Activated CD8-positive, alpha-beta T cell treated with anti-CD3 and anti-CD28 coated beads, Interleukin-2, amount 10 ng/mL, durations not matched to agents 7 days and 5 days (primary cell): ENCODE measurements at regions not wholly inside any gene's neighbourhood (a gene's known extent, or its start where the extent isn't known, plus 50 kb on each side); places are given as distances from the start of the nearest gene placed in this dataset.

Source experiments
- ATAC-seq: fragments of 150-1000 bp; cut with Tn5 transposase; one replicate; pipeline ENCODE4 v1.10.0; 2021; ENCODE audit warnings: moderate library complexity
- CTCF ChIA-PET: fragments of 350-600 bp; sonication (Branson Sonifier 250); formaldehyde crosslinking; loops from one replicate; lab custom pipeline; 2021; ENCODE audit warnings: antibody characterized with exemption; lab: Charles Lee
- POLR2A ChIA-PET: fragments of 350-600 bp; sonication (Branson Sonifier 250); formaldehyde crosslinking; loops from one replicate; lab custom pipeline; 2021; ENCODE audit warnings: antibody characterized with exemption; lab: Charles Lee
- DNase-seq: peaks from one replicate; pipeline ENCODE4 v3.0.0-alpha.2; 2020
- H3K27ac Mint-ChIP-seq: one replicate; pipeline ENCODE4 v1.8.0; 2021; ENCODE audit warnings: mild to moderate bottlenecking, mixed read lengths
- H3K27me3 Mint-ChIP-seq: one replicate; pipeline ENCODE4 v1.8.0; 2021; ENCODE audit warnings: low read depth, mixed read lengths
- H3K36me3 Mint-ChIP-seq: one replicate; pipeline ENCODE4 v1.8.0; 2021; ENCODE audit warnings: low read depth, mixed read lengths
- H3K4me1 Mint-ChIP-seq: one replicate; pipeline ENCODE4 v1.8.0; 2021; ENCODE audit warnings: low read depth, mixed read lengths
- H3K4me3 Mint-ChIP-seq: one replicate; pipeline ENCODE4 v1.8.0; 2021; ENCODE audit warnings: mild to moderate bottlenecking, mixed read lengths
- H3K9me3 Mint-ChIP-seq: one replicate; pipeline ENCODE4 v1.8.0; 2022; ENCODE audit warnings: mixed read lengths; ENCODE audit not compliant: insufficient read depth

DNA sequence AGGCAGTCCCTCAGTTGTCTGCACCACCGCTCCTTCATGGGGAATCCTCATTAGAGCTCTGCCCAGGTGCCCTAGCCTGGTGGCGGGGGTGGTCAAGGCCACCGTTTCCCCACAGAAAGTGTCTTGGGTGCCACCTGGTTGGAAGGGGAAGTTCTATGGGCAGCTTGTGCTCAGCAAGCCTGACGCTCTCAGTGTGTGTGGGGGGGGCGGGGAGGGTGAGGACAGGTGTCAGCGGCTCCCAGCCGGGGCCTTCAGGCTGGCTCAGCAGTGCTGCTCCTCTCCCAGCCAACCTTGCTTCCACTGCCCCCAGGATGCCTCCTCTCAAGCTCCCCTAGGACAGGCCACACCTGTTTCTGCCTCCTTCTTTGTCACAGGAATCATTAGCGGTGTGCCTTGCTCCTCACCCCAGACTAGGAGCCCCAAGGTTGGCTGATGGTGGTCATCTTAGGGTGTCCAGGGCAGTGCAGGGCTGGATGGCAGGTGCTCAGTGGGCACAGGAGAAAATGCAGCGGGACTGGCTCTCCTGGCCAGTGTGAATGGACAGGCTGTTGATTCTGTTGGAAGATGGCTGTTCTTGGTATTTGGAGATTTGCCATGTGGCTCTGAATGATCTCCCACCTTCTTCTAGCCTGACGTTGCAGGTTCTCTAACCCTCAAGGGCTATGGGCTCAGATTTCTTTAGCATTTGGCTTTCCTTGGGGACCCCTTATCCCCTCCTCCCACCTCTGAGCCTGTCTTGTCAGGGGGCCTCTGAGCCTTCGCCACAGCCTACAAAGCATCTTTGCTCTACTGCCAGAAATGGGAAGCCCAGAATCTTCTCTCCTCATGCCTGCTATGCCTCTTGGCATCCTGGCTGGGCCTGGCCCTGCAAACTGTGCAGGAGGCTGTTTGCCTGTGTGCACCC lies 185.8 kb upstream of the HS6ST1 start:
- CTCF ChIA-PET = no interaction called here
- H3K9me3 Mint-ChIP-seq = no peaks in the 10 kb centered on the region
- no peak for ATAC-seq
- no peaks in the 10 kb centered on the region for H3K36me3 Mint-ChIP-seq
- peaks cover 7% of the 10 kb centered on the region for H3K27me3 Mint-ChIP-seq
- POLR2A ChIA-PET = interaction anchor here (0.6 kb wide), 1 partner anchor 213 kb away, joined by 3 read pairs; no protein-coding TSS in a partner anchor
- H3K4me3 Mint-ChIP-seq = no peak overlapping the region
- no peak for DNase-seq
- no peak overlapping the region for H3K27ac Mint-ChIP-seq
- H3K4me1 Mint-ChIP-seq = no peaks in the 10 kb centered on the region

DNA sequence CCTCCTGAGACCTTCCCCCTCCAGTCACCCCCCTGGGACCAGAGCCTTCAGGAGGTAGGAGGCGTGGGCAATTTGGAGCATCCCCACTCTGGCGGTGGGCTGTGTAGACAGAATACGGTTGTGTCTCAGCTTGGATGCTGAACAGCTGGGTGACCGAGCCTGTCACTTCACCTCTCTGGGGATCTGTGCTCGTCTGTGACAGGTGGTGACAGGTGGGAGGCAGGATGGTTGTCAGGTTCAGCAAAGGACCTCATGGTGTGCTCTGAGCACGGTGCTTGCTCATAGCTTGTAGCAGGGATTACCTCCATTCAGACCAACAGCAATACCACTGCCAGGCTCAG lies 186.5 kb upstream of the HS6ST1 start:
- DNase-seq (no peak), ATAC-seq (no peak)
- Mint-ChIP-seq H3K36me3 (no peaks in the 10 kb centered on the region), H3K4me1 (no peaks in the 10 kb centered on the region), H3K27ac (no peak overlapping the region), H3K4me3 (no peak overlapping the region), H3K9me3 (no peaks in the 10 kb centered on the region), H3K27me3 (peaks cover 5% of the 10 kb centered on the region)
- CTCF ChIA-PET = no interaction called here
- POLR2A ChIA-PET = interaction anchor here (0.6 kb wide), 1 partner anchor 213 kb away, joined by 3 read pairs; no protein-coding TSS in a partner anchor

DNA sequence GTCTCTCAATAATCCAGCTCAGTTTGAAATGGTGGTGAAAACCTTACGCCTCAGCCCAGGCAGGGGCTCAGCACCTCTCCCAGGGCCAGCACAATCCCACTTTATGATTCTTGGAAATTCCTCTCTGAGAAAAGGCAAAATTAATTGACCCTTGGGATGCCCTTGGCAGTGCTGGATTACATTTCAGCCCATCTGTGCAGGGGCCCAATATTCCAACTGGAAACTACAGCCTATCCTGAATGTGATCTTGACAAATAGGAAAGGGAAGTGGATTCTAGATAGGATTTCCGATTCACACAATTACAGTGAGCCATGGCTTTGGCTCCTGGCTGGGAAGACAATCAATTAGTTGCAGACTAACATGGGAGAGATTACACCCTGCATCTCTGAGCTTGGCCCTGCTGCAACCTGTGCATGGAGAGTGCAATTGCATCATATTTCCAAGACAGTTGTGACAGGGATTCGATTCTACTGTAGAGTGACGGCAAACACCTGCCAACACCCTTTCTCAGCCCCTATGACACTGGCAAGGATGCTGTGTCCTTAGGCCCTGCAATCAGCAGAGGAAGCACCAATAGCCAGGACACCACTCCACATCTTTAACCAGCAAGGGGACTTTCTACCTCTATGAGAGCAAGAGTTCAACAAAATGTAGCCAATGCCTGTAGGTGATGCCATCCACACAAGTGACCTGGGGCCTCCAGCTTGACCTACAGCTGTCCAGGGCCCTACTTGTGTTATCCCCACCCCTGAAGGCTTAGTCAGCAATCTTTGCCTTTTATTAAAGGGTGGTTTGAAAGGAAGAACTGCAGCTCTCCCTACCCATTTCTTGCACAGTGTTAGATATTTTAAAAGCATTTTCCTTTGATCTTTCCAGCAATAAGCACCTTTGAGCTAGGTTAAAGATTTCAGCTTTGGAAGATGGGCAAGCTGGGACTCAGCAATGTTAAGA lies 187.2 kb upstream of the HS6ST1 start:
- Mint-ChIP-seq H3K27ac (no peak overlapping the region), H3K36me3 (no peaks in the 10 kb centered on the region), H3K9me3 (no peaks in the 10 kb centered on the region), H3K27me3 (peaks cover 5% of the 10 kb centered on the region), H3K4me3 (no peak overlapping the region), H3K4me1 (no peaks in the 10 kb centered on the region)
- POLR2A ChIA-PET = no interaction called here
- CTCF ChIA-PET = no interaction called here
- ATAC-seq = no peak
- DNase-seq = no peak

DNA sequence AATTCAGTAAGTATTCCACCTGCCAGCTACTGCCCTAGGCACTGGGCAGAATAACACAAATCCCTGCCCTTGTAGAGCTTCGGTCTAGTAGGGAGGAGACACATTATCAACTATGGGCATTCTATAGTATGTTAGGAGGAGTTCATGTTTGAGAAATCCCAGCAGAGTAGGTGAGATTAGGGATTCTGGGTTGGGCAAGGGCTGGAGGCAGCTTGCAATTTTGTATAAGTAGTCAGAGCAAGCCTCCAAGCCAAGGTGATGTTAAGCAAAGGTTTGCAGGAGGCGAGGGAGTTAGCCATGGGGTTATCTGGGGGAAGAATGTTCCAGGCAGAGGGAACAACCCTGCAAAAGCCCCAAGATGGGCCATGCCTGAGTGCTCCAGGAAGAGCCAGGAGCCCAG lies 187.9 kb upstream of the HS6ST1 start:
- no peak overlapping the region for H3K4me3 Mint-ChIP-seq
- no peaks in the 10 kb centered on the region for H3K9me3 Mint-ChIP-seq
- H3K36me3 Mint-ChIP-seq = no peaks in the 10 kb centered on the region
- ChIA-PET CTCF (no interaction called here), POLR2A (no interaction called here)
- no peak for ATAC-seq
- H3K27me3 Mint-ChIP-seq = peaks cover 5% of the 10 kb centered on the region
- H3K27ac Mint-ChIP-seq = no peak overlapping the region
- H3K4me1 Mint-ChIP-seq = no peaks in the 10 kb centered on the region
- DNase-seq = no peak

DNA sequence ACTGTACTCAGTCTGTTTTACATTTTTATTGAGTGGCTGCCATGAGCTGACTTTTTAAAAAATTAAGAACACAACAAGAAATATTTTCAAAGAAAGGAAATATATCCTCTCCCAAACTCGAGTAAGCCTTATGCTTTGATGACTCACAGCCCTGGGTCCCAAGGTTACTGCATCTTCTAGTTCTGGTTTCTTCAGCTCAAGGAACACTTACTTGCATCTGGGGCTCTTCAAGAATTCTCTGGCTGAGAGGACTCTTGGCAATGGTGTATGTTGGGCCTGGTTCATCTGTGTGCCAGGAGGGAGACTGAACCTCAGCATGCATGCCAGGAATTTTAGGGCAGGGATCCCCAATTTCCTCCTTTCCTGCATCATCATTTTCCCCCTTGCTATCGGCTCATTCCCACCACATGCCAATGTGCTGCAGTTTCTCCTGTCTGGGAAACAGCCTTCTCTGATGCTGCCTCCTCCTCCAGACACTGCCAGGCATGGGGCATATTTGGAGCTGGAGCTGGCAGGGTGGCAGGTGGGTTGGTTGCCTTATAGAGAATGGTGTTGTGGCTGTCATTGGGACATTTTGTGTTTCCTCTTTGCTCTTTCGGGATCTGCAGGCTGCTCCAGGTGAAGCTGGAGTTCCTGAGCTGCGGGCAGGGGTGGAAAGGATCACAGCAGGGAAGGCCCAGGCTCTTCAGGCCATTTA lies 192.2 kb upstream of the HS6ST1 start:
- ATAC-seq (no peak), DNase-seq (no peak)
- no peak overlapping the region for H3K4me3 Mint-ChIP-seq
- H3K9me3 Mint-ChIP-seq = no peaks in the 10 kb centered on the region
- no peak overlapping the region for H3K27ac Mint-ChIP-seq
- peaks cover 12% of the 10 kb centered on the region for H3K4me1 Mint-ChIP-seq
- ChIA-PET CTCF (no interaction called here), POLR2A (no interaction called here)
- no peaks in the 10 kb centered on the region for H3K36me3 Mint-ChIP-seq
- peaks cover 5% of the 10 kb centered on the region for H3K27me3 Mint-ChIP-seq

DNA sequence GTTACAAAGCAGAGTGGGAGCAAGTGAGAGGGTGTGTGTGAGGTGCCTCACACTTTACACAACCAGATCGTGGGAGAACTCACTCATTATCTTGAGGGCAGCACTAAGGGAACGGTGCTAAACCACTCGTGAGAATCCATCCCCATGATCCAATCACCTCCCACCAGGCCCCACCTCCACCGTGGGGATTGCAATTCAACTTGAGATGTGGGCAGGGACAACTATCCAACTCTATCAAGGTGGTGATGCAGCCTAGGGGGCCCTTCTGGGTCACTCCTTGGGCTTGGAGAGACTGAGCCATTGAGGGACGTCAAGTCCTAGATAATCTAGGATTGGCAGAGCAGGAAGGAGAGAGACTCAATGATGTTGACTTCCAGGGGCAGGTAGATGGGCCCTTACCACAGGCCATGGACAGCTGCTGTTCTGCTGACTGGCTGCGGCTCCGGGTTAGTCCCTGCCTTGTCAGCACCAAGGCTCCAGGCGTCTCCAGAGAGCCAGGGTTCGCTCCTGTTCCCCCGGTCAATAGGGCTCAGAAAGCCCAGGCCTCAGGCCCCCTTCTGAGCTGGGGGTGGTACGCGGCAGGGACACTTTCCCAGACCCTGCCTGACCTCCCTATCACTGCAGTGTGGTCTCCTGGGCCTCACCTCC lies 193.2 kb upstream of the HS6ST1 start:
- H3K36me3 Mint-ChIP-seq = no peaks in the 10 kb centered on the region
- POLR2A ChIA-PET = no interaction called here
- H3K4me1 Mint-ChIP-seq = peaks cover 12% of the 10 kb centered on the region
- CTCF ChIA-PET = no interaction called here
- no peak for DNase-seq
- H3K9me3 Mint-ChIP-seq = no peaks in the 10 kb centered on the region
- no peak for ATAC-seq
- H3K27me3 Mint-ChIP-seq = peaks cover 5% of the 10 kb centered on the region
- no peak overlapping the region for H3K4me3 Mint-ChIP-seq
- H3K27ac Mint-ChIP-seq = no peak overlapping the region

DNA sequence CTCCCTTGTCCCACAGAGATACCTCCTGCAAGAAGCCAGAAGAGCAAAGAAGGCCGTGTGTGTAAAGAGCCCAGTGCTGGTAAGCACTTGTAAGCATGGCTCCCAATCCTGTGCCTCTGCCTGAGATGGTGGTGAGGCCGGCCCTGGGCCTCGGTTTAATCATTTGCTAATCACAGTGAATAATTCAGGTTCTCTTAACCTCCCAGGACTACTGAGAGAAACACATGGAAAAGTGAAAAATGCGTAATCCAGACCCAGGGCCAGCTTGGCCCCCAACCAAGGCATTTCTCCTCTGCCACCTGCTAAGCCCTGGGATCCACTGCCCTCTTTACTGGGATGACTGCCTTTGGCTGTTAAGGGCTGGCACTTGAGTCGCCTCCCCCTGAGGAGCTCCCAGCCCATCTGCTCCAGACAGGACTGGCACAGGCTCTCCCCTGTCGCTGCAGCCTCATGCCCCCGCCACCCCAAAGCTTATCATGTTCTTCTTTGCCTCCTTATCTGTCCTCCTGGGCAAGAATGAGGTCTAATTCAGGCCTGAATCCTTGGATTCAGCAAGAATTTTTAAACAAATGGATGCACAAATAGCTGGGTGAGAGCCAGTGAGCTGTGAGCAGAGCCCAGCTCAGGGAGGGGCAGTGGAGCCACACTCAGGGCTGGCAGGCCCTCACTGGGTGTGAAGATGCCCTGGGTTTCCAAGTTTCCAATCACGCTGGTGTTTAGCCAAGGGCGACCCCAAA lies 193.9 kb upstream of the HS6ST1 start:
- POLR2A ChIA-PET = no interaction called here
- peaks cover 12% of the 10 kb centered on the region for H3K4me1 Mint-ChIP-seq
- ATAC-seq = no peak
- no peaks in the 10 kb centered on the region for H3K36me3 Mint-ChIP-seq
- DNase-seq = no peak
- H3K4me3 Mint-ChIP-seq = no peak overlapping the region
- CTCF ChIA-PET = interaction anchor here (1.6 kb wide), 1 partner anchor 107 kb away, joined by 3 read pairs; no protein-coding TSS in a partner anchor
- no peak overlapping the region for H3K27ac Mint-ChIP-seq
- H3K9me3 Mint-ChIP-seq = no peaks in the 10 kb centered on the region
- peaks cover 4% of the 10 kb centered on the region for H3K27me3 Mint-ChIP-seq

DNA sequence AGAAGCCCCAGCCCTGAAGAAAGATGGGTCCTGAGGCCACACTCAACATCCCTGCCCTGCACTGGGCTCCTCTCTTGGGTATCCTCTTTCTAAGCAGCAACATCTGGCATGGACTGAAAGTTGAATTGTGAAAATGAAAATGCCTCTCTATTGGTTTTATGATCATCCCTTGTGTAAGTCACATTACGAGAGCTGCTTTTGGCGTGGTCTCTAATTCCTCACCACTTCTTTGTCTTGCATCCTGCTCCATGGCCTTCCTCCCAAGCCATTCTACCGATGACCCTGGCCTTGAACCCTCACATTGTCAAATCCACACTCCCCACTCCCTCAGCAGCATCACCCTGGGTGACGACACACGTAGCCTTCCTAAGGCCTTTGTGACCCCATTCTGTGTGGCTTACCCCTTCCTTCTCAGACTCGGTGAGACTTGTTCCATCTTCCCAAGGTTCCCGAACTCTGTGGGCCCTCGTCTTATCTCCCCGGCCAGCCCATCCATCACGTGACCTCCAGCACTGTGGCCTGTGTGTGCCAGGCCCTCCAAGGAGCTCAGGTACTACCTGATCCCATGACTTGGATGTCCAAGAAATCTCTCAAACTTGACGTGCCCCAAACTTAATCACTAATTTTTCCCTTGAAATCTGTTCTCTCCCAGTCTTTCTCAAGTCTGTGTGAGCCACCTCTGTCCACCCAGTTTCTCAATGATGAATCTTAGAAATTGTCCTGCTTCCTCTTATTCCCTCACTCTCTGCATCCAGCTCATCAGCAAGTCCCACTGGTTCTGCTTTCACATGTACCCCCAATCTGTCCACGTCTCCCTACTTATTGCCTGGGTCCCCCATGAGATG lies 194.7 kb upstream of the HS6ST1 start:
- H3K4me1 Mint-ChIP-seq = peaks cover 12% of the 10 kb centered on the region
- no peak overlapping the region for H3K4me3 Mint-ChIP-seq

DNA sequence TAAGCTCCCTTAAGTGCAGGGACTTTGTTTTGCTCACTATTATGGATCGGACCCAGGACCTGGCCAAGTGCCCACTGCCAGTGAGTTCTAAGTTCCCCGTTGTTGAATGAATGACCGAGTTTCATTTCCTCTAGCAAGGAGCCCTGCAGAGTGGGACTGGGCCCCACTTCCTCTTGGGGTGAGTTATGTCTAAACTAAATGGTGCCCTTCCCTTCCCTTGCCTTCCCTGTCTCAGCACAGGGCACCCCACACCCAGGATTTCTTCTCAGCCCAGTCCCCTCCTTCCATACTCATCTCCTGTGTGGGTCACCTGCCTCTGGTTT lies 195.3 kb upstream of the HS6ST1 start:
- no peak for DNase-seq
- no peaks in the 10 kb centered on the region for H3K36me3 Mint-ChIP-seq
- H3K27me3 Mint-ChIP-seq = peaks cover 2% of the 10 kb centered on the region
- H3K9me3 Mint-ChIP-seq = no peaks in the 10 kb centered on the region
- no peak overlapping the region for H3K27ac Mint-ChIP-seq
- CTCF ChIA-PET = interaction anchor here (1.6 kb wide), 1 partner anchor 108 kb away, joined by 3 read pairs; no protein-coding TSS in a partner anchor
- no peak for ATAC-seq
- peaks cover 12% of the 10 kb centered on the region for H3K4me1 Mint-ChIP-seq
- H3K4me3 Mint-ChIP-seq = no peak overlapping the region
- POLR2A ChIA-PET = no interaction called here

More for the DNA sequence above, 194.7 kb upstream of the HS6ST1 start:
- ATAC-seq (no peak), DNase-seq (no peak)
- POLR2A ChIA-PET = no interaction called here
- H3K27me3 Mint-ChIP-seq = peaks cover 4% of the 10 kb centered on the region
- no peak overlapping the region for H3K27ac Mint-ChIP-seq
- H3K9me3 Mint-ChIP-seq = no peaks in the 10 kb centered on the region
- no peaks in the 10 kb centered on the region for H3K36me3 Mint-ChIP-seq
- CTCF ChIA-PET = interaction anchor here (1.6 kb wide), 1 partner anchor 108 kb away, joined by 3 read pairs; no protein-coding TSS in a partner anchor

DNA sequence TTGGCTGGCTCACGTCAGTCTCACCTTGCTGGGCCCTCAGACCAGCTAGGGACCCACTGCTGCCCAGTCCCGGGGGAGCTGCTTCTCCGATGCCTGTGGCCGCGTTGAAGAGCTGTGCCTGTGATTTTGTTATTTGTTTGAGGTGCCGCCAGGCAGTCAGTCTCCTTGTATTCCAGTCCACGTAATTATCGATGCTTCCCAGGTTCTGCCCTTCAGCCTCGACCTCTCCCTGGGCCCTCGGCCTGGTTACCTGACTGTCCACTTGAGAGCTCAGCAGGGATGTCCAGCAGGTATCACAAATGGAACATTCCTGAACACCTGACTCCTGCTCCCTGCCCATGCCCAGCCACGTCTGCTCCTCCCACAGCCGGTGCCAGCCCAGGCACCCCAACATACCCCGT lies 195.9 kb upstream of the HS6ST1 start:
- no peak overlapping the region for H3K4me3 Mint-ChIP-seq
- CTCF ChIA-PET = no interaction called here
- DNase-seq = no peak
- no peaks in the 10 kb centered on the region for H3K9me3 Mint-ChIP-seq
- peaks cover 2% of the 10 kb centered on the region for H3K27me3 Mint-ChIP-seq
- no peaks in the 10 kb centered on the region for H3K36me3 Mint-ChIP-seq
- POLR2A ChIA-PET = no interaction called here
- peaks cover 12% of the 10 kb centered on the region for H3K4me1 Mint-ChIP-seq
- no peak overlapping the region for H3K27ac Mint-ChIP-seq
- no peak for ATAC-seq
